IPS-NIHi7 (cell line): ENCODE measurements at regions not wholly inside any gene's neighbourhood (a gene's known extent, or its start where the extent isn't known, plus 50 kb on each side); places are given as distances from the start of the nearest gene placed in this dataset.
"Not testable (repeated sequence)": the region's sequence is repeated elsewhere in the genome, so short reads cannot be mapped to it uniquely, and the experiment has no call there.

Source experiments
- DNase-seq: peaks from one replicate; pipeline ENCODE4 v3.0.0; 2012; ENCODE audit warnings: mixed read lengths; ENCODE audit errors: extremely low spot score

GRCh38 chr4:173765751-173766150, 235.7 kb upstream of the HAND2 start:
- DNase-seq, result no peak

GRCh38 chr4:173763389-173763788, 233.4 kb upstream of the HAND2 start:
- DNase-seq, result no peak

GRCh38 chr4:173761938-173762337, 231.9 kb upstream of the HAND2 start:
- no peak for DNase-seq

- DNase-seq, result no peak
Observed at GRCh38 chr4:173761236-173761635, 231.2 kb upstream of the HAND2 start.

GRCh38 chr4:173758132-173758531, 228.1 kb upstream of the HAND2 start:
- DNase-seq, result no peak

- DNase-seq, result no peak
Observed at GRCh38 chr4:173753408-173753807, 223.4 kb upstream of the HAND2 start.

GRCh38 chr4:173752610-173753230, 222.7 kb upstream of the HAND2 start:
- peak; percentile 74 for DNase-seq

GRCh38 chr4:173748353-173748752, 218.3 kb upstream of the HAND2 start:
- no peak for DNase-seq

GRCh38 chr4:173747537-173748257, 217.7 kb upstream of the HAND2 start:
- no peak for DNase-seq

GRCh38 chr4:173746424-173746823, 216.4 kb upstream of the HAND2 start:
- DNase-seq, result no peak

- no peak for DNase-seq
Observed at GRCh38 chr4:173745765-173746164, 215.7 kb upstream of the HAND2 start.

- DNase-seq, result no peak
Observed at GRCh38 chr4:173736840-173737239, 206.8 kb upstream of the HAND2 start.

GRCh38 chr4:173735585-173735984, 205.6 kb upstream of the HAND2 start:
- DNase-seq, result no peak

GRCh38 chr4:173735049-173735448, 205.0 kb upstream of the HAND2 start:
- DNase-seq, result no peak

GRCh38 chr4:173731257-173731656, 201.2 kb upstream of the HAND2 start:
- no peak for DNase-seq

- DNase-seq, result no peak
Observed at GRCh38 chr4:173722075-173722474, 192.0 kb upstream of the HAND2 start.

GRCh38 chr4:173718504-173718903, 188.5 kb upstream of the HAND2 start:
- DNase-seq, result not testable (repeated sequence)

GRCh38 chr4:173717581-173717980, 187.6 kb upstream of the HAND2 start:
- no peak for DNase-seq

- no peak for DNase-seq
Observed at GRCh38 chr4:173714456-173714855, 184.4 kb upstream of the HAND2 start.

GRCh38 chr4:173713026-173713425, 183.0 kb upstream of the HAND2 start:
- DNase-seq, result no peak

GRCh38 chr4:173707658-173708419, 177.8 kb upstream of the HAND2 start:
- DNase-seq, result no peak

- no peak for DNase-seq
Observed at GRCh38 chr4:173704201-173704600, 174.2 kb upstream of the HAND2 start.

- no peak for DNase-seq
Observed at GRCh38 chr4:173703021-173703420, 173.0 kb upstream of the HAND2 start.
